ENCODE measurements at regions not wholly inside any gene's neighbourhood (a gene's known extent, or its start where the extent isn't known, plus 50 kb on each side); places are given as distances from the start of the nearest gene placed in this dataset.

- Histone ChIP-seq H3K4me3 (ENCODE audit: control insufficient read depth in 1 of 2, extremely low read depth in 1 of 2, low read length in 1 of 2) (no peak overlapping the region), H3K27me3 (replicated peaks in 1 of 2; ENCODE audit: control insufficient read depth in 2 of 2, extremely low read depth in 1 of 2, insufficient read depth in 2 of 2, low read length in 1 of 2) (no peaks in the 10 kb centered on the region), H3K4me1 (ENCODE audit: control insufficient read depth in 1 of 2, extremely low read depth in 1 of 2, insufficient read depth in 2 of 2, low read length in 2 of 2) (no peaks in the 10 kb centered on the region), H3K36me3 (ENCODE audit: control insufficient read depth in 2 of 2, extremely low read depth in 1 of 2, insufficient read depth in 1 of 2, low read length in 1 of 2) (no peaks in the 10 kb centered on the region), H3K27ac (ENCODE audit: low read length) (no peak overlapping the region), H3K9me3 (no peaks in the 10 kb centered on the region)
- CTCF ChIA-PET, result no interaction called here
- Mint-ChIP-seq H3K36me3 (no peaks in the 10 kb centered on the region), H3K9me3 (peaks cover 0 to 8% (median 2%) of the 10 kb centered on the region in 3 donors), H3K4me3 (no peak overlapping the region), H3K4me1 (no peaks in the 10 kb centered on the region), H3K27me3 (no peaks in the 10 kb centered on the region), H3K27ac (no peak overlapping the region)
- DNase-seq, result no peak
- POLR2A ChIA-PET, result no interaction called here
- 80% methylated on average over 1 of the region's 4 CpGs for WGBS (ENCODE audit: insufficient coverage)
- ATAC-seq (replicated peaks in 1 of 4), result no peak
These were observed 168.8 kb upstream of the CELF4 start for GRCh38 chr18:37734406-37734805.

DNA sequence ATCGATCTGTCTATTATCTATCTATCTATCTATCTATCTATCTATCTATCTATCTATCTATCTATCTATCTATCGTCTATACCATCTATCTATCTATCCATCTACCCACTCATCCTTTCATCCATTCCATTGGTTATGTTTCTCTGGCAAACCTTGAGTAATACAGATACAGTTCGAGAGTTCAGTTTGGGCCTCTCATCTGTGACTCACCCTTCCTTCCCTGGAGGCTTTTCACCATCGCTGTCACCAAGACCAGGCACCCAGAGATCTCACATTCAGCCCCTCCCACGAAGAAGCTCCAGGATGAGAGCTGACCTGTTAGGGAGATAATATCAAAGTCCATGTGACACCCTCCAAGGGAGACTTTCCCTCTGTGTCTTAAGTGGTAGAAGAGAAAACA lies 164.1 kb upstream of the CELF4 start:
- H3K36me3 ChIP-seq (ENCODE audit: control insufficient read depth in 2 of 2, extremely low read depth in 1 of 2, insufficient read depth in 1 of 2, low read length in 1 of 2), result no peaks in the 10 kb centered on the region
- no peaks in the 10 kb centered on the region for H3K27me3 ChIP-seq (replicated peaks in 1 of 2; ENCODE audit: control insufficient read depth in 2 of 2, extremely low read depth in 1 of 2, insufficient read depth in 2 of 2, low read length in 1 of 2)
- 73% methylated on average over 2 of the region's 5 CpGs for WGBS (ENCODE audit: insufficient coverage)
- Mint-ChIP-seq H3K4me3 (no peak overlapping the region), H3K36me3 (no peaks in the 10 kb centered on the region), H3K27me3 (no peaks in the 10 kb centered on the region), H3K27ac (no peak overlapping the region), H3K9me3 (peaks cover 0 to 2% (median 0%) of the 10 kb centered on the region in 3 donors), H3K4me1 (no peaks in the 10 kb centered on the region)
- no peak overlapping the region for H3K27ac ChIP-seq (ENCODE audit: low read length)
- ChIA-PET CTCF (no interaction called here), POLR2A (no interaction called here)
- ATAC-seq (replicated peaks in 1 of 4), result no peak
- H3K9me3 ChIP-seq, result no peaks in the 10 kb centered on the region
- no peaks in the 10 kb centered on the region for H3K4me1 ChIP-seq (ENCODE audit: control insufficient read depth in 1 of 2, extremely low read depth in 1 of 2, insufficient read depth in 2 of 2, low read length in 2 of 2)
- no peak for DNase-seq
- H3K4me3 ChIP-seq (ENCODE audit: control insufficient read depth in 1 of 2, extremely low read depth in 1 of 2, low read length in 1 of 2), result no peak overlapping the region

DNA sequence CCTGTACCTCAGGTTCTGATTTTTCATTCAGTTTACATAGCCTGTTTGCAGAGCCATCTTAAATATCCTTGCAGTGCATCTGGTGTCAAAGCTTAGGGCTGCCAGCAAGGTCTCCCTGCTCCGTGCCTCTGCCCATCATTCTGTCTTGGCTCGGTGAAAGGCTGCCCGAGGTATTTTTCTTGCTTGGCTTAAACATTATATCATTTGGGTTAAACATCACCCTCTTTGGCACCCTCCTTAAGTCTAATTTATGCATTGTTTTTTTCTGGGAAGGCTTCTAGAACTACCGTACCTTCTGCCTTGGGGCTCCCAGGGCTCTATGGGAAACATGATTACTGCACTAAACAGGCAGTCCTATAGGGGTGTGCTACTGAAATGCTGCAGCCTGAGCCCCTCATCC lies 158.6 kb upstream of the CELF4 start:
- Mint-ChIP-seq H3K4me3 (no peak overlapping the region), H3K4me1 (no peaks in the 10 kb centered on the region), H3K27ac (no peak overlapping the region), H3K9me3 (peaks cover 0 to 4% (median 0%) of the 10 kb centered on the region in 3 donors), H3K27me3 (peaks cover 0 to 2% of the 10 kb centered on the region in 2 donors), H3K36me3 (no peaks in the 10 kb centered on the region)
- H3K36me3 ChIP-seq (ENCODE audit: control insufficient read depth in 2 of 2, extremely low read depth in 1 of 2, insufficient read depth in 1 of 2, low read length in 1 of 2), result no peaks in the 10 kb centered on the region
- H3K9me3 ChIP-seq, result no peaks in the 10 kb centered on the region
- DNase-seq (no peak), ATAC-seq (replicated peaks in 1 of 4) (no peak)
- no peaks in the 10 kb centered on the region for H3K27me3 ChIP-seq (replicated peaks in 1 of 2; ENCODE audit: control insufficient read depth in 2 of 2, extremely low read depth in 1 of 2, insufficient read depth in 2 of 2, low read length in 1 of 2)
- CTCF ChIA-PET, result no interaction called here
- POLR2A ChIA-PET, result no interaction called here
- no peaks in the 10 kb centered on the region for H3K4me1 ChIP-seq (ENCODE audit: control insufficient read depth in 1 of 2, extremely low read depth in 1 of 2, insufficient read depth in 2 of 2, low read length in 2 of 2)
- WGBS (ENCODE audit: insufficient coverage), result 80% methylated on average over 2 of the region's 4 CpGs
- H3K27ac ChIP-seq (ENCODE audit: low read length), result no peak overlapping the region
- H3K4me3 ChIP-seq (ENCODE audit: control insufficient read depth in 1 of 2, extremely low read depth in 1 of 2, low read length in 1 of 2), result no peak overlapping the region

GRCh38 chr18:37721544-37722522 lies 156.2 kb upstream of the CELF4 start:
- H3K27ac ChIP-seq (ENCODE audit: low read length), result no peak overlapping the region
- ATAC-seq (replicated peaks in 1 of 4), result no peak
- H3K27ac Mint-ChIP-seq, result no peak overlapping the region

GRCh38 chr18:37720663-37721062 lies 155.1 kb upstream of the CELF4 start:
- no peaks in the 10 kb centered on the region for H3K4me1 ChIP-seq (ENCODE audit: control insufficient read depth in 1 of 2, extremely low read depth in 1 of 2, insufficient read depth in 2 of 2, low read length in 2 of 2)
- no peaks in the 10 kb centered on the region for H3K36me3 ChIP-seq (ENCODE audit: control insufficient read depth in 2 of 2, extremely low read depth in 1 of 2, insufficient read depth in 1 of 2, low read length in 1 of 2)
- H3K9me3 Mint-ChIP-seq, result peaks cover 0 to 4% (median 0%) of the 10 kb centered on the region in 3 donors
- POLR2A ChIA-PET, result no interaction called here
- H3K27me3 Mint-ChIP-seq, result peaks cover 0 to 2% of the 10 kb centered on the region in 2 donors
- no peaks in the 10 kb centered on the region for H3K27me3 ChIP-seq (replicated peaks in 1 of 2; ENCODE audit: control insufficient read depth in 2 of 2, extremely low read depth in 1 of 2, insufficient read depth in 2 of 2, low read length in 1 of 2)
- CTCF ChIA-PET, result no interaction called here
- no peak overlapping the region for H3K27ac Mint-ChIP-seq
- ATAC-seq (replicated peaks in 1 of 4) (no peak), DNase-seq (no peak)
- no peaks in the 10 kb centered on the region for H3K9me3 ChIP-seq
- H3K4me1 Mint-ChIP-seq, result no peaks in the 10 kb centered on the region
- 58% methylated on average over 2 of the region's 4 CpGs for WGBS (ENCODE audit: insufficient coverage)
- no peak overlapping the region for H3K27ac ChIP-seq (ENCODE audit: low read length)
- no peaks in the 10 kb centered on the region for H3K36me3 Mint-ChIP-seq
- no peak overlapping the region for H3K4me3 Mint-ChIP-seq
- no peak overlapping the region for H3K4me3 ChIP-seq (ENCODE audit: control insufficient read depth in 1 of 2, extremely low read depth in 1 of 2, low read length in 1 of 2)

More at GRCh38 chr18:37721544-37722522, 156.2 kb upstream of the CELF4 start:
- Histone ChIP-seq H3K27me3 (replicated peaks in 1 of 2; ENCODE audit: control insufficient read depth in 2 of 2, extremely low read depth in 1 of 2, insufficient read depth in 2 of 2, low read length in 1 of 2) (no peaks in the 10 kb centered on the region), H3K9me3 (no peaks in the 10 kb centered on the region), H3K4me1 (ENCODE audit: control insufficient read depth in 1 of 2, extremely low read depth in 1 of 2, insufficient read depth in 2 of 2, low read length in 2 of 2) (no peaks in the 10 kb centered on the region), H3K36me3 (ENCODE audit: control insufficient read depth in 2 of 2, extremely low read depth in 1 of 2, insufficient read depth in 1 of 2, low read length in 1 of 2) (no peaks in the 10 kb centered on the region), H3K4me3 (ENCODE audit: control insufficient read depth in 1 of 2, extremely low read depth in 1 of 2, low read length in 1 of 2) (no peak overlapping the region)
- Mint-ChIP-seq H3K9me3 (peaks cover 0 to 4% (median 0%) of the 10 kb centered on the region in 3 donors), H3K27me3 (peaks cover 0 to 2% of the 10 kb centered on the region in 2 donors), H3K4me1 (no peaks in the 10 kb centered on the region), H3K36me3 (no peaks in the 10 kb centered on the region), H3K4me3 (no peak overlapping the region)
- 77% methylated on average over 7 of the region's 11 CpGs for WGBS (ENCODE audit: insufficient coverage)
- ChIA-PET POLR2A (no interaction called here), CTCF (no interaction called here)
- no peak for DNase-seq

GRCh38 chr18:37717656-37718055 lies 152.1 kb upstream of the CELF4 start:
- H3K36me3 ChIP-seq (ENCODE audit: control insufficient read depth in 2 of 2, extremely low read depth in 1 of 2, insufficient read depth in 1 of 2, low read length in 1 of 2), result no peaks in the 10 kb centered on the region
- H3K4me3 ChIP-seq (ENCODE audit: control insufficient read depth in 1 of 2, extremely low read depth in 1 of 2, low read length in 1 of 2), result no peak overlapping the region
- CTCF ChIA-PET, result no interaction called here
- Mint-ChIP-seq H3K36me3 (no peaks in the 10 kb centered on the region), H3K27me3 (peaks cover 0 to 2% of the 10 kb centered on the region in 2 donors), H3K27ac (no peak overlapping the region), H3K4me1 (no peaks in the 10 kb centered on the region), H3K9me3 (peaks cover 0 to 4% (median 3%) of the 10 kb centered on the region in 3 donors), H3K4me3 (no peak overlapping the region)
- no peak for ATAC-seq (replicated peaks in 1 of 4)
- 56% methylated on average over 1 of the region's 2 CpGs for WGBS (ENCODE audit: insufficient coverage)
- no peaks in the 10 kb centered on the region for H3K27me3 ChIP-seq (replicated peaks in 1 of 2; ENCODE audit: control insufficient read depth in 2 of 2, extremely low read depth in 1 of 2, insufficient read depth in 2 of 2, low read length in 1 of 2)
- no peak for DNase-seq
- no peak overlapping the region for H3K27ac ChIP-seq (ENCODE audit: low read length)
- POLR2A ChIA-PET, result no interaction called here
- H3K9me3 ChIP-seq, result no peaks in the 10 kb centered on the region
- H3K4me1 ChIP-seq (ENCODE audit: control insufficient read depth in 1 of 2, extremely low read depth in 1 of 2, insufficient read depth in 2 of 2, low read length in 2 of 2), result no peaks in the 10 kb centered on the region

Measured in T-cell (primary cell).